SK-N-SH (cell line): ENCODE measurements at regions not wholly inside any gene's neighbourhood (a gene's known extent, or its start where the extent isn't known, plus 50 kb on each side); places are given as distances from the start of the nearest gene placed in this dataset.

Experiments
- CTCF ChIA-PET: fragments of 300-600, 350-600 bp; formaldehyde crosslinking; extraction: SDS; loops from one replicate; lab custom pipeline; 2021; lab: Yijun Ruan, JAX
- POLR2A ChIA-PET: fragments of 350-600 bp; sonication (Branson Sonifier 250); formaldehyde crosslinking; extraction: SDS; loops from one replicate; lab custom pipeline; 2020; ENCODE audit warnings: antibody characterized with exemption, inconsistent platforms; lab: Yijun Ruan, JAX
- DNase-seq: peaks from one replicate; pipeline ENCODE4 v3.0.0; 2012
- H2AFZ ChIP-seq: fragments of 200-600 bp; sonication (generic); 2 replicates; pipeline ENCODE4 v1.8.1; 2016; ENCODE audit warnings: antibody characterized with exemption, mild to moderate bottlenecking, low read depth
- H3F3A ChIP-seq: fragments of 200-600 bp; sonication (generic); replicated peaks from 2 replicates; pipeline ENCODE3; 2016; ENCODE audit warnings: antibody characterized with exemption, mild to moderate bottlenecking; ENCODE audit not compliant: insufficient read depth
- H3K27ac ChIP-seq, 2 experiments: fragments of 200-500 bp in 1 of 2; fragments of 200-600 bp in 1 of 2; sonication (Bioruptor generic) in 1 of 2; sonication (generic), shearing (Covaris generic) in 1 of 2; 2 replicates each; pipeline versions ENCODE4 v1.5.1 to v1.6.1; 2014 to 2016; ENCODE audit warnings: low read depth in 2 of 2, inconsistent platforms in 1 of 2, low read length in 1 of 2, mild to moderate bottlenecking in 1 of 2, mixed read lengths in 1 of 2
- H3K27me3 ChIP-seq: fragments of 200-600 bp; sonication (generic), shearing (Covaris generic); 2 replicates; pipeline ENCODE4 v1.6.1; 2016; ENCODE audit warnings: mixed run types; ENCODE audit not compliant: insufficient read depth
- H3K36me3 ChIP-seq, 2 experiments: fragments of 200-500 bp in 1 of 2; fragments of 200-600 bp in 1 of 2; sonication (Bioruptor generic) in 1 of 2; sonication (generic) in 1 of 2; replicated peaks in 1 of 2; 2 replicates each; pipeline versions ENCODE3 to v1.5.1; 2014 to 2016; ENCODE audit warnings: low read length in 1 of 2, mild to moderate bottlenecking in 1 of 2; ENCODE audit not compliant: insufficient read depth in 2 of 2, control insufficient read depth in 1 of 2
- H3K4me1 ChIP-seq, 2 experiments: fragments of 200-500 bp in 1 of 2; fragments of 200-600 bp in 1 of 2; sonication (Bioruptor generic) in 1 of 2; sonication (generic), shearing (Covaris generic) in 1 of 2; 2 replicates each; pipeline versions ENCODE4 v1.5.1 to v1.6.1; 2014 to 2016; ENCODE audit warnings: low read depth in 1 of 2, low read length in 1 of 2, mixed run types in 1 of 2; ENCODE audit not compliant: insufficient read depth in 2 of 2, control insufficient read depth in 1 of 2
- H3K4me2 ChIP-seq: fragments of 200-600 bp; sonication (generic), shearing (Covaris generic); 2 replicates; pipeline ENCODE4 v1.6.1; 2017; ENCODE audit warnings: mixed run types
- H3K4me3 ChIP-seq, 2 experiments: fragments of 200-500 bp in 1 of 2; fragments of 200-600 bp in 1 of 2; sonication (Bioruptor generic) in 1 of 2; sonication (generic), shearing (Covaris generic) in 1 of 2; 2 replicates each; pipeline versions ENCODE4 v1.5.1 to v1.8.1; 2014 to 2016; ENCODE audit warnings: low read depth in 2 of 2, inconsistent platforms in 1 of 2, low read length in 1 of 2, mild to moderate bottlenecking in 1 of 2, mixed read lengths in 1 of 2, moderate library complexity in 1 of 2
- H3K79me2 ChIP-seq: fragments of 200-600 bp; sonication (generic); 2 replicates; pipeline ENCODE4 v1.8.1; 2017; ENCODE audit warnings: mild to moderate bottlenecking; ENCODE audit not compliant: insufficient read depth
- H3K9ac ChIP-seq: fragments of 200-600 bp; sonication (generic); 2 replicates; pipeline ENCODE4 v1.6.1; 2017; ENCODE audit warnings: mixed run types
- H3K9me2 ChIP-seq: fragments of 200-600 bp; sonication (generic); 2 replicates; pipeline ENCODE4 v1.6.1; 2017; ENCODE audit warnings: mixed run types
- H3K9me3 ChIP-seq: fragments of 200-600 bp; sonication (generic); 2 replicates; pipeline ENCODE4 v1.6.1; 2017; ENCODE audit warnings: mixed run types, mild to moderate bottlenecking, moderate library complexity
- H4K20me1 ChIP-seq: fragments of 200-600 bp; sonication (generic); 2 replicates; pipeline ENCODE4 v1.6.1; 2017; ENCODE audit warnings: mild to moderate bottlenecking, mixed run types; ENCODE audit not compliant: insufficient read depth
- CTCF ChIP-seq: fragments of 200-600 bp; sonication (generic); IDR thresholded peaks from 2 replicates; pipeline ENCODE4 v1.6.1; 2017; ENCODE audit warnings: antibody characterized with exemption, mild to moderate bottlenecking, moderate library complexity
- EP300 ChIP-seq, 2 experiments: IDR thresholded peaks; 2 replicates each; pipeline versions ENCODE4 v1.4.0 to v1.6.1; 2012; ENCODE audit warnings: borderline replicate concordance in 1 of 2, low read depth in 1 of 2, low read length in 1 of 2
- EZH2phosphoT487 ChIP-seq: fragments of 200-600 bp; sonication (generic); IDR thresholded peaks from 2 replicates; pipeline ENCODE4 v1.6.1; 2017; ENCODE audit warnings: low read depth, mixed run types, mild to moderate bottlenecking, antibody characterized with exemption, moderate library complexity, borderline replicate concordance
- FOSL2 ChIP-seq: IDR thresholded peaks from 2 replicates; pipeline ENCODE4 v1.4.0; 2012; ENCODE audit warnings: low read depth, mild to moderate bottlenecking, moderate library complexity, borderline replicate concordance
- FOXJ3 ChIP-seq: sonication (generic); formaldehyde crosslinking; IDR thresholded peaks from 2 replicates; pipeline ENCODE4 v1.5.1; 2020; ENCODE audit warnings: mild to moderate bottlenecking, missing genetic modification reagents
- IRF3 ChIP-seq: fragments of 150-350 bp; IDR thresholded peaks from 2 replicates; pipeline ENCODE4 v1.6.1; 2016; ENCODE audit warnings: mild to moderate bottlenecking, low read depth, low read length
- JUND ChIP-seq: IDR thresholded peaks from 2 replicates; pipeline ENCODE4 v1.4.0; 2012
- MAX ChIP-seq: IDR thresholded peaks from 2 replicates; pipeline ENCODE4 v1.4.0; 2012; ENCODE audit warnings: low read depth
- PBX3 ChIP-seq: IDR thresholded peaks from 2 replicates; pipeline ENCODE4; 2012
- POLR2AphosphoS5 ChIP-seq: IDR thresholded peaks from 2 replicates; pipeline ENCODE4 v1.6.1; 2012; ENCODE audit warnings: low read depth, low read length
- RAD21 ChIP-seq: IDR thresholded peaks from 2 replicates; pipeline ENCODE4 v1.6.1; 2012; ENCODE audit warnings: mild to moderate bottlenecking, low read length
- RXRA ChIP-seq: IDR thresholded peaks from 2 replicates; pipeline ENCODE4 v1.4.0; 2012; ENCODE audit warnings: low read depth, mild to moderate bottlenecking, borderline replicate concordance
- SIN3A ChIP-seq: IDR thresholded peaks from 2 replicates; pipeline ENCODE4 v1.6.1; 2012; ENCODE audit warnings: low read depth, mild to moderate bottlenecking, low read length, moderate library complexity, borderline replicate concordance
- TAF1 ChIP-seq: IDR thresholded peaks from 2 replicates; pipeline ENCODE4 v1.6.1; 2012; ENCODE audit warnings: low read depth, mild to moderate bottlenecking, low read length, moderate library complexity, borderline replicate concordance
- TCF12 ChIP-seq: IDR thresholded peaks from 2 replicates; pipeline ENCODE4 v1.4.0; 2012
- USF1 ChIP-seq: IDR thresholded peaks from 2 replicates; pipeline ENCODE4 v1.4.0; 2012; ENCODE audit warnings: low read depth, borderline replicate concordance
- WGBS: methylation state at CpG from one replicate; pipeline ENCODE4 v1.1.6; 2017; ENCODE audit warnings: low lambda C conversion rate; 5-methylcytosine and 5-hydroxymethylcytosine counted together

- WGBS = 93% methylated on average over 2 of the region's 2 CpGs
- no peak overlapping the region for H3K9ac ChIP-seq
- no peak overlapping the region for H3K27ac ChIP-seq
- H3K79me2 ChIP-seq = no peaks in the 10 kb centered on the region
- TF ChIP-seq POLR2AphosphoS5 = no peak
- TF ChIP-seq TAF1 = no peak
- TF ChIP-seq EZH2phosphoT487 = no peak
- no peak for TF ChIP-seq FOSL2
- no peak for TF ChIP-seq USF1
- TF ChIP-seq RXRA = no peak
- no peak for TF ChIP-seq TCF12
- TF ChIP-seq FOXJ3 (CRISPR knock-in tag) = no peak
- no peak for TF ChIP-seq PBX3
- H3K9me2 ChIP-seq = no peaks in the 10 kb centered on the region
- no peaks in the 10 kb centered on the region for H3K36me3 ChIP-seq
- no peak overlapping the region for H3K4me2 ChIP-seq
- CTCF ChIA-PET = interaction anchor here (1.6 kb wide), 1 partner anchor 8 kb away, joined by 3 read pairs; no protein-coding TSS in a partner anchor
- POLR2A ChIA-PET = no interaction called here
- no peak for DNase-seq
- no peaks in the 10 kb centered on the region for H3F3A ChIP-seq
- no peak overlapping the region for H2AFZ ChIP-seq
- no peaks in the 10 kb centered on the region for H3K27me3 ChIP-seq
- H3K4me3 ChIP-seq = no peak overlapping the region
- H3K4me1 ChIP-seq = no peaks in the 10 kb centered on the region
- H3K9me3 ChIP-seq = no peaks in the 10 kb centered on the region
- no peaks in the 10 kb centered on the region for H4K20me1 ChIP-seq
These were observed 177.8 kb upstream of the HAND2 start for GRCh38 chr4:173707658-173708419.

- Histone ChIP-seq H3K9me2 (no peaks in the 10 kb centered on the region), H3K27me3 (no peaks in the 10 kb centered on the region), H3K9me3 (no peaks in the 10 kb centered on the region), H3K79me2 (no peaks in the 10 kb centered on the region), H3K4me1 (no peaks in the 10 kb centered on the region; a peak in 1 of 4 replicates), H3F3A (no peaks in the 10 kb centered on the region), H3K4me2 (no peak overlapping the region), H3K27ac (no peak overlapping the region), H3K9ac (no peak overlapping the region), H2AFZ (no peak overlapping the region), H4K20me1 (no peaks in the 10 kb centered on the region), H3K36me3 (no peaks in the 10 kb centered on the region), H3K4me3 (no peak overlapping the region)
- WGBS = 72% methylated on average over 9 of the region's 9 CpGs
- CTCF ChIA-PET = no interaction called here
- TF ChIP-seq JUND (no peak), FOXJ3 (CRISPR knock-in tag) (no peak), RAD21 (no peak), PBX3 (no peak), EP300 (IDR thresholded peaks at IDR 0.05; ENCODE audit: borderline replicate concordance in 1 of 2, low read depth in 1 of 2, low read length in 1 of 2) (no peak), SIN3A (no peak), MAX (no peak), USF1 (no peak), IRF3 (no peak), CTCF (no peak)
- POLR2A ChIA-PET = no interaction called here
- no peak for DNase-seq
These were observed 174.2 kb upstream of the HAND2 start for GRCh38 chr4:173704201-173704600.
